Astrocyte (in vitro differentiated cells and primary cell): ENCODE measurements at regions not wholly inside any gene's neighbourhood (a gene's known extent, or its start where the extent isn't known, plus 50 kb on each side); places are given as distances from the start of the nearest gene placed in this dataset.

Experiments used
- EZH2 ChIP-seq: IDR thresholded peaks from 2 replicates; pipeline ENCODE4 v1.6.1; 2012; ENCODE audit warnings: mild to moderate bottlenecking, low read length, inconsistent platforms; ENCODE audit not compliant: insufficient read depth
- TF ChIP-seq, protein P1 (sequence below): IDR thresholded peaks from 2 replicates; pipeline ENCODE4 v1.5.1; 2011; ENCODE audit warnings: low read depth, mild to moderate bottlenecking, inconsistent platforms, low read length, moderate library complexity; ENCODE audit not compliant: insufficient read depth

DNA sequence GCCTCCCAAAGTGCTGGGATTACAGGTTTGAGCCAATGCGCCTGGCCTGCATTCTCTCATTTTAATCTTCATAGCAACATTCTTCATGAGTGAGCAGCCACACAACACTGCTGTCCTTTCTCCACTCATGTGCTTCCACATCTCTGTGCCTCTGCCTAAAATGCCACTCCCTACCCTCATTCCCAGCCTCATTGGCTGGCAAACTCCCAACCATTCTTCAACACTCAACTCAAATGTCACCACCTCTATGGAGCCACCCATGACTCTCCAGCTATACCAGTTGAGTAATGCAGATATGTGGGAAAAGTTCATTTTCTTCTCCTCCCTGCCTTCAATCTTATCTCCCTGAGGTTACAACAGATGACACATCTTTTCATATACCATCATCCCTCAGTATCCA is 53.9 kb upstream of the ZC3H12A start:
- TF ChIP-seq, protein P1, sequence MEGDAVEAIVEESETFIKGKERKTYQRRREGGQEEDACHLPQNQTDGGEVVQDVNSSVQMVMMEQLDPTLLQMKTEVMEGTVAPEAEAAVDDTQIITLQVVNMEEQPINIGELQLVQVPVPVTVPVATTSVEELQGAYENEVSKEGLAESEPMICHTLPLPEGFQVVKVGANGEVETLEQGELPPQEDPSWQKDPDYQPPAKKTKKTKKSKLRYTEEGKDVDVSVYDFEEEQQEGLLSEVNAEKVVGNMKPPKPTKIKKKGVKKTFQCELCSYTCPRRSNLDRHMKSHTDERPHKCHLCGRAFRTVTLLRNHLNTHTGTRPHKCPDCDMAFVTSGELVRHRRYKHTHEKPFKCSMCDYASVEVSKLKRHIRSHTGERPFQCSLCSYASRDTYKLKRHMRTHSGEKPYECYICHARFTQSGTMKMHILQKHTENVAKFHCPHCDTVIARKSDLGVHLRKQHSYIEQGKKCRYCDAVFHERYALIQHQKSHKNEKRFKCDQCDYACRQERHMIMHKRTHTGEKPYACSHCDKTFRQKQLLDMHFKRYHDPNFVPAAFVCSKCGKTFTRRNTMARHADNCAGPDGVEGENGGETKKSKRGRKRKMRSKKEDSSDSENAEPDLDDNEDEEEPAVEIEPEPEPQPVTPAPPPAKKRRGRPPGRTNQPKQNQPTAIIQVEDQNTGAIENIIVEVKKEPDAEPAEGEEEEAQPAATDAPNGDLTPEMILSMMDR = no peak
- no peak for TF ChIP-seq EZH2
